ENCODE measurements at regions not wholly inside any gene's neighbourhood (a gene's known extent, or its start where the extent isn't known, plus 50 kb on each side); places are given as distances from the start of the nearest gene placed in this dataset.

DNA sequence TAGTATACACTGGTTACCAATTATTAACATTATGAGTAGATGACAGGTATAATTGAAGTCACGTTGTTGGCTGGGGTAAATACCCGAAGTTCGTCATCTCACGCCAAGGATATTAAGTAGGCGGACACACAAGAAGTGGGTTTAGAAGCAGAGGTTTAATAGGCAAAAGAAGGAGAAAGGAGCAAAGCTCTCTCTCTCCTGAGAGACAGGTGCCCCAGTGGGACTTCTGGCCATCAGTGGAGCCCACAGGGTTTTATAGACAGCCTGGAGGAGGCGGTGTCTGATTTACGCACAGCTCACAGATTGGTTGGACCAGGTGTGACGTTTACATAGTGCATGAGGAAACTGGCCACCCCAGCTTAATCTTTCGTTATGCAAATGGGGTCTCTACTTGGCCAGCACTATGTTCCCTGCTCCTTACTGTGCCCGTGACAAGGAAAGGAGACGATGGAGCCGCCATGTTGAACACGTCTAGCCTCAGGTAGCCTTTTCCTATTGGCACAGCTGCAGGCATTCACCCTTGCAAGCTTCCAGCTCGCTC lies 128.8 kb upstream of the KYNU start:
- ATAC-seq (ENCODE audit: low read depth) = no peak
- CTCF ChIA-PET = no interaction called here
- WGBS (ENCODE audit: insufficient coverage) = 97% methylated on average over 11 of the region's 14 CpGs
- no peak overlapping the region for H3K27ac ChIP-seq (ENCODE audit: low read length in 2 of 2)
- H3K4me1 Mint-ChIP-seq = no peaks in the 10 kb centered on the region
- H3K27me3 ChIP-seq (replicated peaks in 1 of 4; ENCODE audit: control extremely low read depth in 1 of 4, control insufficient read depth in 3 of 4, insufficient read depth in 4 of 4, low read length in 3 of 4) = no peaks in the 10 kb centered on the region
- no peak for DNase-seq
- peaks cover 0 to 6% (median 0%) of the 10 kb centered on the region in 3 donors for H3K9me3 ChIP-seq (ENCODE audit: control extremely low read depth in 1 of 3, control insufficient read depth in 2 of 3, insufficient read depth in 1 of 3, low read length in 2 of 3)
- no peaks in the 10 kb centered on the region for H4K20me1 ChIP-seq (ENCODE audit: control insufficient read depth, insufficient read depth, low read length, poor library complexity, severe bottlenecking)
- no peak for TF ChIP-seq EZH2 (IDR thresholded peaks at IDR 0.05; ENCODE audit: borderline replicate concordance, insufficient read depth, low read depth, low read length, poor library complexity, severe bottlenecking)
- TF ChIP-seq, protein P1, sequence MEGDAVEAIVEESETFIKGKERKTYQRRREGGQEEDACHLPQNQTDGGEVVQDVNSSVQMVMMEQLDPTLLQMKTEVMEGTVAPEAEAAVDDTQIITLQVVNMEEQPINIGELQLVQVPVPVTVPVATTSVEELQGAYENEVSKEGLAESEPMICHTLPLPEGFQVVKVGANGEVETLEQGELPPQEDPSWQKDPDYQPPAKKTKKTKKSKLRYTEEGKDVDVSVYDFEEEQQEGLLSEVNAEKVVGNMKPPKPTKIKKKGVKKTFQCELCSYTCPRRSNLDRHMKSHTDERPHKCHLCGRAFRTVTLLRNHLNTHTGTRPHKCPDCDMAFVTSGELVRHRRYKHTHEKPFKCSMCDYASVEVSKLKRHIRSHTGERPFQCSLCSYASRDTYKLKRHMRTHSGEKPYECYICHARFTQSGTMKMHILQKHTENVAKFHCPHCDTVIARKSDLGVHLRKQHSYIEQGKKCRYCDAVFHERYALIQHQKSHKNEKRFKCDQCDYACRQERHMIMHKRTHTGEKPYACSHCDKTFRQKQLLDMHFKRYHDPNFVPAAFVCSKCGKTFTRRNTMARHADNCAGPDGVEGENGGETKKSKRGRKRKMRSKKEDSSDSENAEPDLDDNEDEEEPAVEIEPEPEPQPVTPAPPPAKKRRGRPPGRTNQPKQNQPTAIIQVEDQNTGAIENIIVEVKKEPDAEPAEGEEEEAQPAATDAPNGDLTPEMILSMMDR (IDR thresholded peaks at IDR 0.05) = no peak
- no peak overlapping the region for H2AFZ ChIP-seq (ENCODE audit: insufficient read depth, low read depth, low read length, poor library complexity, severe bottlenecking)
- H3K36me3 ChIP-seq (replicated peaks in 1 of 2; ENCODE audit: control extremely low read depth in 1 of 2, control insufficient read depth in 1 of 2, extremely low read depth in 1 of 2, insufficient read depth in 2 of 2, low read length in 1 of 2) = no peaks in the 10 kb centered on the region
- H3K27me3 Mint-ChIP-seq = no peaks in the 10 kb centered on the region
- H3K4me3 Mint-ChIP-seq = no peak overlapping the region
- H3K4me2 ChIP-seq (replicated peaks; ENCODE audit: low read depth, low read length, poor library complexity, severe bottlenecking) = no peak overlapping the region
- H3K4me1 ChIP-seq (ENCODE audit: control insufficient read depth in 2 of 2, insufficient read depth in 2 of 2, low read length in 2 of 2) = no peaks in the 10 kb centered on the region
- no peak overlapping the region for H3K4me3 ChIP-seq (ENCODE audit: control extremely low read depth in 1 of 5, extremely low read depth in 1 of 5, insufficient read depth in 1 of 5, low read depth in 2 of 5, low read length in 4 of 5)
- intact Hi-C loops (cut with micrococcal nuclease) = no loop called here
- POLR2A ChIA-PET = no interaction called here
- no peaks in the 10 kb centered on the region for H3K79me2 ChIP-seq (ENCODE audit: control insufficient read depth, insufficient read depth, low read length)
- no peaks in the 10 kb centered on the region for H3K9me3 Mint-ChIP-seq (ENCODE audit: insufficient read depth)
- H3K27ac Mint-ChIP-seq = no peak overlapping the region
- H3K9ac ChIP-seq (ENCODE audit: low read length) = no peak overlapping the region

DNA sequence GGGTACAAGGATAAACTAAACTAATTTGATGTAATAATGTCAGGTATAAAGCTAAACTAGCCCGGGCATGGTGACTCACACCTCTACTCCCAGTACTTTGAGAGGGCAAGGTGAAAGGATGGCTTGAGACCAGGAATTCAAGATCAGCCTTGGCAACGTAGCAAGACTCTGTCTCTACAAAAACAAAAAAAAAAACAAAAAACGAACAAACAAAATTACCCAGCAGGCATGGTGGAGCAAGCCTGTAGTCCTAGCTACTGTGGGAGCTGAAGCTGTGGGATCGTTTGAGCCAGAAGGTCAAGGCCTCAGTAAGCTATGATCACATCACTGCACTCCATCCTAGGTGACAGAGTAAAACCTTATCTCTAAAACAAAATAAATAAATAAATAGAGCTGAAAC lies 131.8 kb upstream of the KYNU start:
- CTCF ChIA-PET = interaction anchor here (1.5 kb wide), 1 partner anchor 9 kb away, joined by 3 read pairs; no protein-coding TSS in a partner anchor
- H2AFZ ChIP-seq (ENCODE audit: insufficient read depth, low read depth, low read length, poor library complexity, severe bottlenecking) = no peak overlapping the region
- DNase-seq (no peak), ATAC-seq (ENCODE audit: low read depth) (no peak)
- no peak overlapping the region for H3K4me2 ChIP-seq (replicated peaks; ENCODE audit: low read depth, low read length, poor library complexity, severe bottlenecking)
- TF ChIP-seq EZH2 (IDR thresholded peaks at IDR 0.05; ENCODE audit: borderline replicate concordance, insufficient read depth, low read depth, low read length, poor library complexity, severe bottlenecking) = no peak
- no peaks in the 10 kb centered on the region for H3K4me1 ChIP-seq (ENCODE audit: control insufficient read depth in 2 of 2, insufficient read depth in 2 of 2, low read length in 2 of 2)
- Mint-ChIP-seq H3K4me1 (no peaks in the 10 kb centered on the region), H3K4me3 (no peak overlapping the region), H3K27me3 (no peaks in the 10 kb centered on the region), H3K9me3 (ENCODE audit: insufficient read depth) (no peaks in the 10 kb centered on the region), H3K27ac (no peak overlapping the region)
- intact Hi-C loops (cut with micrococcal nuclease) = no loop called here
- no peak overlapping the region for H3K27ac ChIP-seq (ENCODE audit: low read length in 2 of 2)
- H3K9ac ChIP-seq (ENCODE audit: low read length) = no peak overlapping the region
- H3K9me3 ChIP-seq (ENCODE audit: control extremely low read depth in 1 of 3, control insufficient read depth in 2 of 3, insufficient read depth in 1 of 3, low read length in 2 of 3) = peaks cover 0 to 6% (median 0%) of the 10 kb centered on the region in 3 donors
- H3K27me3 ChIP-seq (replicated peaks in 1 of 4; ENCODE audit: control extremely low read depth in 1 of 4, control insufficient read depth in 3 of 4, insufficient read depth in 4 of 4, low read length in 3 of 4) = no peaks in the 10 kb centered on the region
- POLR2A ChIA-PET = no interaction called here
- H4K20me1 ChIP-seq (ENCODE audit: control insufficient read depth, insufficient read depth, low read length, poor library complexity, severe bottlenecking) = no peaks in the 10 kb centered on the region
- WGBS (ENCODE audit: insufficient coverage) = no CpG with 5 or more reads among the region's 4 CpGs
- H3K36me3 ChIP-seq (replicated peaks in 1 of 2; ENCODE audit: control extremely low read depth in 1 of 2, control insufficient read depth in 1 of 2, extremely low read depth in 1 of 2, insufficient read depth in 2 of 2, low read length in 1 of 2) = no peaks in the 10 kb centered on the region
- H3K79me2 ChIP-seq (ENCODE audit: control insufficient read depth, insufficient read depth, low read length) = no peaks in the 10 kb centered on the region
- H3K4me3 ChIP-seq (ENCODE audit: control extremely low read depth in 1 of 5, extremely low read depth in 1 of 5, insufficient read depth in 1 of 5, low read depth in 2 of 5, low read length in 4 of 5) = no peak overlapping the region

Data from B cell (primary cell).